ENCODE measurements at regions not wholly inside any gene's neighbourhood (a gene's known extent, or its start where the extent isn't known, plus 50 kb on each side); places are given as distances from the start of the nearest gene placed in this dataset.

DNA sequence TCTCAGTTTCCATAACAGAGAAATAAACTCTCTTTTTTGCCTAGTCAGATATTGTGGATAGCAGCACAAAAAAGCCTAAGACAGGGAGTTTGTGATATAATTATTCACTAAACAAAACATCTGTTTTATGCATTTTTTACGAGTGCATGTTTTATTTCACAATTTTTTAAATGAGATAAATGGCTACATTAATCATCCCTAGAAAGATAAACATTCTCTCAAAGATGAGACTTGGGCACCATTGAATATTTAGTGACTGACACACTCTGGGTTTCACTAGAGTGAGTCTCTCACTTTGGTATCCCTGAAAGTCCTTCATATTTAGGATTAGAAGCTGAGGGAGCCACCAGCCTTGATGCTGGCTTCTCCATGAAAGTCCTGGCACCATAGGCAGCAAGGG is 74.3 kb upstream of the LRCH1 start:
- no peak overlapping the region for H3K4me2 ChIP-seq (ENCODE audit: low read length)
- ChIA-PET POLR2A (no interaction called here), CTCF (no interaction called here), RAD21 (ENCODE audit: low non-redundant PET in 1 of 2, low total read pairs in 2 of 2, uncharacterized antibody in 2 of 2, unreplicated experiment in 2 of 2) (no interaction called here)
- no peaks in the 10 kb centered on the region for H3K36me3 ChIP-seq (ENCODE audit: control insufficient read depth in 1 of 2, insufficient read depth in 2 of 2, low read length in 2 of 2)
- H3K4me3 ChIP-seq (replicated peaks in 1 of 2; ENCODE audit: low read depth in 1 of 2, low read length in 2 of 2): no peak overlapping the region
- H3K9me3 ChIP-seq (ENCODE audit: control insufficient read depth in 1 of 2, insufficient read depth in 1 of 2, low read depth in 1 of 2, low read length in 2 of 2): no peaks in the 10 kb centered on the region
- no TSS peak for BruUV-seq (replicated peaks)
- no peak for TF ChIP-seq SIN3A (IDR thresholded peaks at IDR 0.05; ENCODE audit: low read depth)
- TF ChIP-seq, protein P1, sequence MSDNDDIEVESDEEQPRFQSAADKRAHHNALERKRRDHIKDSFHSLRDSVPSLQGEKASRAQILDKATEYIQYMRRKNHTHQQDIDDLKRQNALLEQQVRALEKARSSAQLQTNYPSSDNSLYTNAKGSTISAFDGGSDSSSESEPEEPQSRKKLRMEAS (IDR thresholded peaks at IDR 0.05): no peak
- TF ChIP-seq, protein P2, sequence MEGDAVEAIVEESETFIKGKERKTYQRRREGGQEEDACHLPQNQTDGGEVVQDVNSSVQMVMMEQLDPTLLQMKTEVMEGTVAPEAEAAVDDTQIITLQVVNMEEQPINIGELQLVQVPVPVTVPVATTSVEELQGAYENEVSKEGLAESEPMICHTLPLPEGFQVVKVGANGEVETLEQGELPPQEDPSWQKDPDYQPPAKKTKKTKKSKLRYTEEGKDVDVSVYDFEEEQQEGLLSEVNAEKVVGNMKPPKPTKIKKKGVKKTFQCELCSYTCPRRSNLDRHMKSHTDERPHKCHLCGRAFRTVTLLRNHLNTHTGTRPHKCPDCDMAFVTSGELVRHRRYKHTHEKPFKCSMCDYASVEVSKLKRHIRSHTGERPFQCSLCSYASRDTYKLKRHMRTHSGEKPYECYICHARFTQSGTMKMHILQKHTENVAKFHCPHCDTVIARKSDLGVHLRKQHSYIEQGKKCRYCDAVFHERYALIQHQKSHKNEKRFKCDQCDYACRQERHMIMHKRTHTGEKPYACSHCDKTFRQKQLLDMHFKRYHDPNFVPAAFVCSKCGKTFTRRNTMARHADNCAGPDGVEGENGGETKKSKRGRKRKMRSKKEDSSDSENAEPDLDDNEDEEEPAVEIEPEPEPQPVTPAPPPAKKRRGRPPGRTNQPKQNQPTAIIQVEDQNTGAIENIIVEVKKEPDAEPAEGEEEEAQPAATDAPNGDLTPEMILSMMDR (IDR thresholded peaks at IDR 0.05 in 2 of 3, conservative IDR thresholded peaks at IDR 0.05 in 1 of 3; ENCODE audit: borderline replicate concordance in 1 of 3, insufficient read depth in 1 of 3, low read depth in 2 of 3, low read length in 2 of 3): no peak
- TF ChIP-seq, protein P3, sequence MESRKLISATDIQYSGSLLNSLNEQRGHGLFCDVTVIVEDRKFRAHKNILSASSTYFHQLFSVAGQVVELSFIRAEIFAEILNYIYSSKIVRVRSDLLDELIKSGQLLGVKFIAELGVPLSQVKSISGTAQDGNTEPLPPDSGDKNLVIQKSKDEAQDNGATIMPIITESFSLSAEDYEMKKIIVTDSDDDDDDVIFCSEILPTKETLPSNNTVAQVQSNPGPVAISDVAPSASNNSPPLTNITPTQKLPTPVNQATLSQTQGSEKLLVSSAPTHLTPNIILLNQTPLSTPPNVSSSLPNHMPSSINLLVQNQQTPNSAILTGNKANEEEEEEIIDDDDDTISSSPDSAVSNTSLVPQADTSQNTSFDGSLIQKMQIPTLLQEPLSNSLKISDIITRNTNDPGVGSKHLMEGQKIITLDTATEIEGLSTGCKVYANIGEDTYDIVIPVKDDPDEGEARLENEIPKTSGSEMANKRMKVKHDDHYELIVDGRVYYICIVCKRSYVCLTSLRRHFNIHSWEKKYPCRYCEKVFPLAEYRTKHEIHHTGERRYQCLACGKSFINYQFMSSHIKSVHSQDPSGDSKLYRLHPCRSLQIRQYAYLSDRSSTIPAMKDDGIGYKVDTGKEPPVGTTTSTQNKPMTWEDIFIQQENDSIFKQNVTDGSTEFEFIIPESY (IDR thresholded peaks at IDR 0.05; ENCODE audit: extremely low read depth, insufficient replicate concordance, low read length): no peak
- no peak for TF ChIP-seq ELF1 (IDR thresholded peaks at IDR 0.05; ENCODE audit: borderline replicate concordance, low read depth)
- TF ChIP-seq FOSL1 (IDR thresholded peaks at IDR 0.05; ENCODE audit: low read depth): no peak
- TF ChIP-seq RAD21 (IDR thresholded peaks at IDR 0.05; ENCODE audit: low read depth): no peak
- TF ChIP-seq POLR2AphosphoS5 (IDR thresholded peaks at IDR 0.05; ENCODE audit: low read depth, low read length): no peak
- no peak for TF ChIP-seq POLR2A (IDR thresholded peaks at IDR 0.05; ENCODE audit: borderline replicate concordance, extremely low read depth, insufficient read depth, insufficient read length)
- TF ChIP-seq SP1 (IDR thresholded peaks at IDR 0.05; ENCODE audit: low read depth): no peak
- no peak for TF ChIP-seq ZNF274 (IDR thresholded peaks at IDR 0.05; ENCODE audit: low read depth, low read length)
- TF ChIP-seq EZH2 (IDR thresholded peaks at IDR 0.05): no peak
- no peak for TF ChIP-seq YY1 (IDR thresholded peaks at IDR 0.05; ENCODE audit: extremely low read depth, insufficient replicate concordance, low read depth, low read length)
- TF ChIP-seq, protein P4, sequence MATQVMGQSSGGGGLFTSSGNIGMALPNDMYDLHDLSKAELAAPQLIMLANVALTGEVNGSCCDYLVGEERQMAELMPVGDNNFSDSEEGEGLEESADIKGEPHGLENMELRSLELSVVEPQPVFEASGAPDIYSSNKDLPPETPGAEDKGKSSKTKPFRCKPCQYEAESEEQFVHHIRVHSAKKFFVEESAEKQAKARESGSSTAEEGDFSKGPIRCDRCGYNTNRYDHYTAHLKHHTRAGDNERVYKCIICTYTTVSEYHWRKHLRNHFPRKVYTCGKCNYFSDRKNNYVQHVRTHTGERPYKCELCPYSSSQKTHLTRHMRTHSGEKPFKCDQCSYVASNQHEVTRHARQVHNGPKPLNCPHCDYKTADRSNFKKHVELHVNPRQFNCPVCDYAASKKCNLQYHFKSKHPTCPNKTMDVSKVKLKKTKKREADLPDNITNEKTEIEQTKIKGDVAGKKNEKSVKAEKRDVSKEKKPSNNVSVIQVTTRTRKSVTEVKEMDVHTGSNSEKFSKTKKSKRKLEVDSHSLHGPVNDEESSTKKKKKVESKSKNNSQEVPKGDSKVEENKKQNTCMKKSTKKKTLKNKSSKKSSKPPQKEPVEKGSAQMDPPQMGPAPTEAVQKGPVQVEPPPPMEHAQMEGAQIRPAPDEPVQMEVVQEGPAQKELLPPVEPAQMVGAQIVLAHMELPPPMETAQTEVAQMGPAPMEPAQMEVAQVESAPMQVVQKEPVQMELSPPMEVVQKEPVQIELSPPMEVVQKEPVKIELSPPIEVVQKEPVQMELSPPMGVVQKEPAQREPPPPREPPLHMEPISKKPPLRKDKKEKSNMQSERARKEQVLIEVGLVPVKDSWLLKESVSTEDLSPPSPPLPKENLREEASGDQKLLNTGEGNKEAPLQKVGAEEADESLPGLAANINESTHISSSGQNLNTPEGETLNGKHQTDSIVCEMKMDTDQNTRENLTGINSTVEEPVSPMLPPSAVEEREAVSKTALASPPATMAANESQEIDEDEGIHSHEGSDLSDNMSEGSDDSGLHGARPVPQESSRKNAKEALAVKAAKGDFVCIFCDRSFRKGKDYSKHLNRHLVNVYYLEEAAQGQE (IDR thresholded peaks at IDR 0.05; ENCODE audit: low read depth): no peak
- no peak for ATAC-seq
- no peaks in the 10 kb centered on the region for H4K20me1 ChIP-seq (ENCODE audit: insufficient read depth)
- DNase-seq (ENCODE audit: low read depth, low spot score): no peak
- H3K4me1 ChIP-seq (ENCODE audit: control insufficient read depth in 1 of 2, insufficient read depth in 2 of 2, low read length in 2 of 2): no peaks in the 10 kb centered on the region
- no peak overlapping the region for H2AFZ ChIP-seq (ENCODE audit: low read depth, low read length, poor library complexity, severe bottlenecking)
- intact Hi-C loops (cut with micrococcal nuclease): no loop called here
- no peaks in the 10 kb centered on the region for H3K9me2 ChIP-seq (ENCODE audit: insufficient read depth)
- H3K27me3 ChIP-seq (ENCODE audit: insufficient read depth, low read length): no peaks in the 10 kb centered on the region
- H3K79me2 ChIP-seq (ENCODE audit: insufficient read depth, low read length): no peaks in the 10 kb centered on the region
- H3K27ac ChIP-seq (ENCODE audit: low read depth, low read length): no peak overlapping the region
- H3K9ac ChIP-seq (ENCODE audit: low read length): no peak overlapping the region

Measured in HCT116 (cell line).